Loucy (cell line): ENCODE measurements at regions not wholly inside any gene's neighbourhood (a gene's known extent, or its start where the extent isn't known, plus 50 kb on each side); places are given as distances from the start of the nearest gene placed in this dataset.

ENCODE experiments used
- H2AFZ ChIP-seq: fragments of 200-600 bp; sonication (generic); 2 replicates; pipeline ENCODE4 v1.6.0; 2016; ENCODE audit warnings: antibody characterized with exemption, mild to moderate bottlenecking, low read length, moderate library complexity
- H3F3A ChIP-seq: fragments of 200-600 bp; 2 replicates; pipeline ENCODE4 v1.6.0; 2016; ENCODE audit warnings: antibody characterized with exemption, low read depth, mild to moderate bottlenecking
- H3K27me3 ChIP-seq: fragments of 200-600 bp; sonication (generic); 2 replicates; pipeline ENCODE4 v1.6.1; 2014; ENCODE audit warnings: low read length, mild to moderate bottlenecking; ENCODE audit not compliant: insufficient read depth, poor library complexity, severe bottlenecking
- H3K36me3 ChIP-seq: fragments of 200-600 bp; sonication (generic); 2 replicates; pipeline ENCODE4 v1.6.1; 2016; ENCODE audit warnings: low read length; ENCODE audit not compliant: insufficient read depth
- H3K4me1 ChIP-seq: fragments of 200-600 bp; sonication (generic); 2 replicates; pipeline ENCODE4 v1.5.1; 2014; ENCODE audit warnings: low read length, mild to moderate bottlenecking; ENCODE audit not compliant: insufficient read depth, poor library complexity, severe bottlenecking
- H3K4me2 ChIP-seq: fragments of 200-600 bp; sonication (generic); 2 replicates; pipeline ENCODE4 v1.6.0; 2014; ENCODE audit warnings: antibody characterized with exemption, low read length, low read depth, mild to moderate bottlenecking; ENCODE audit not compliant: poor library complexity, severe bottlenecking
- H3K4me3 ChIP-seq: fragments of 200-600 bp; sonication (generic); 2 replicates; pipeline ENCODE4 v1.5.1; 2014; ENCODE audit warnings: low read length, mild to moderate bottlenecking, mixed read lengths; ENCODE audit not compliant: poor library complexity, severe bottlenecking
- H3K79me2 ChIP-seq: fragments of 200-600 bp; sonication (generic); 2 replicates; pipeline ENCODE4 v1.6.1; 2014; ENCODE audit warnings: low read length; ENCODE audit not compliant: insufficient read depth
- H3K9ac ChIP-seq: fragments of 200-600 bp; sonication (generic); 2 replicates; pipeline ENCODE4 v1.6.0; 2014; ENCODE audit warnings: mild to moderate bottlenecking, low read depth, low read length, moderate library complexity; ENCODE audit not compliant: poor library complexity, severe bottlenecking
- H3K9me2 ChIP-seq: fragments of 200-600 bp; sonication (generic); replicated peaks from 2 replicates; pipeline ENCODE4 v1.6.1; 2016; ENCODE audit warnings: low read depth, low read length, mixed read lengths
- H3K9me3 ChIP-seq: fragments of 200-600 bp; sonication (generic); 2 replicates; pipeline ENCODE4 v1.6.1; 2014; ENCODE audit warnings: mild to moderate bottlenecking, antibody characterized with exemption, low read length, low read depth; ENCODE audit not compliant: insufficient read depth
- H4K20me1 ChIP-seq: fragments of 200-600 bp; sonication (generic); 2 replicates; pipeline ENCODE4 v1.6.0; 2014; ENCODE audit warnings: antibody characterized with exemption, low read length, mild to moderate bottlenecking; ENCODE audit not compliant: insufficient read depth, poor library complexity, severe bottlenecking
- CTCF ChIP-seq: fragments of 200-600 bp; sonication (generic); conservative IDR thresholded peaks from 2 replicates; pipeline ENCODE4 v1.5.1; 2014; ENCODE audit warnings: mild to moderate bottlenecking, antibody characterized with exemption, low read length
- EZH2phosphoT487 ChIP-seq: fragments of 200-600 bp; IDR thresholded peaks from 2 replicates; pipeline ENCODE4 v1.6.1; 2018; ENCODE audit warnings: antibody characterized with exemption, mild to moderate bottlenecking, moderate library complexity, borderline replicate concordance

DNA sequence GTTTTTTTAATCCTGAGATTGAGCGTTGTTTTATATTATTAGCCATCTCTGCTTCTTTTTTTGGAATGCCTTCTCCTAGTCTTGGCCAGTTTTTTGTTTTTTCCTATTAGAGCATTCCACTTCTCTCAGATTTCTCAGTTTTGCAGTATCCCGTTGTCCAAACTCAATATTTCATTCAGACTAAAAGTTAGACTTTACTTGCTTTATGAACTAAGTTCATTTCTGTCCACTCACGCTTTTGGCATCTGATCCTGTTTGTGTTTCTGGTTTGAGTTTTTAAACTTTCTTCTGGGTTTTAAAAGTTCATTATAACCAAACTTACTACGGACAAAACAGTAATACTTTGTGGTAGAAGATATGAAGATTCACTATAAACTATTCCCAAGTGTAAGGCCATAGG, 288.3 kb upstream of the MPDZ start:
- TF ChIP-seq CTCF (no peak), EZH2phosphoT487 (no peak)
- Histone ChIP-seq H3K9me2 (no peaks in the 10 kb centered on the region), H3K9ac (no peak overlapping the region), H3K9me3 (no peaks in the 10 kb centered on the region), H3K4me2 (no peak overlapping the region), H3K4me1 (no peaks in the 10 kb centered on the region), H3K4me3 (no peak overlapping the region), H3F3A (no peaks in the 10 kb centered on the region), H3K27me3 (no peaks in the 10 kb centered on the region), H2AFZ (no peak overlapping the region), H3K36me3 (no peaks in the 10 kb centered on the region), H4K20me1 (no peaks in the 10 kb centered on the region), H3K79me2 (no peaks in the 10 kb centered on the region)

- Histone ChIP-seq H2AFZ (no peak overlapping the region), H3F3A (no peaks in the 10 kb centered on the region), H3K27me3 (no peaks in the 10 kb centered on the region), H3K9me3 (no peaks in the 10 kb centered on the region), H3K9ac (no peak overlapping the region), H3K4me1 (peaks cover 6% of the 10 kb centered on the region), H3K4me2 (no peak overlapping the region), H3K4me3 (no peak overlapping the region), H3K36me3 (no peaks in the 10 kb centered on the region), H4K20me1 (no peaks in the 10 kb centered on the region), H3K9me2 (no peaks in the 10 kb centered on the region), H3K79me2 (no peaks in the 10 kb centered on the region)
- no peak for TF ChIP-seq EZH2phosphoT487
- TF ChIP-seq CTCF = no peak
These were observed 278.3 kb upstream of the MPDZ start for GRCh38 chr9:13557746-13558145.

DNA sequence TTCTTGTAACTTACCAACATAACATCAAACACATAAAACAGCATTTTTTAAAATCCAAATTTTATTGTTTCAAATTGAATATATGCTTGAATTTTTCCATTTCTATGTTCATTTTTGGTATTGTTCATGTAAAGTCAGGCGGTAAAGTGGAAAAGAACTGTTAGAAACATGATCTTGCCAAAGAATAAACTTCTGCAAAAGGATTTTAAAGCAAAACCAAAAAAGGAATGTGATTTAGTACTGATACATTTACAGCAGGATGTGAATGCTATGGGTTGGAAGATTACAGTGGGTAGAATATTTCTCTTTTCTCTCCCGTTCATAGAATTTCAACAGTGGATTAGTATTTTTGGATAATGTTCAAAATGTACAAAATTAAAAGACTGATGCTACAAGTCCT, 277.2 kb upstream of the MPDZ start:
- Histone ChIP-seq H4K20me1 (no peaks in the 10 kb centered on the region), H3K4me1 (peaks cover 6% of the 10 kb centered on the region), H3K4me2 (no peak overlapping the region), H3K9me3 (no peaks in the 10 kb centered on the region), H3K27me3 (no peaks in the 10 kb centered on the region), H3K36me3 (no peaks in the 10 kb centered on the region), H2AFZ (no peak overlapping the region), H3K79me2 (no peaks in the 10 kb centered on the region), H3K9me2 (no peaks in the 10 kb centered on the region), H3F3A (no peaks in the 10 kb centered on the region), H3K9ac (no peak overlapping the region), H3K4me3 (no peak overlapping the region)
- TF ChIP-seq EZH2phosphoT487 (no peak), CTCF (no peak)
